ENCODE measurements at regions not wholly inside any gene's neighbourhood (a gene's known extent, or its start where the extent isn't known, plus 50 kb on each side); places are given as distances from the start of the nearest gene placed in this dataset.

GRCh38 chr20:10925767-10926166 is 252.0 kb upstream of the JAG1 start:
- H3K79me2 ChIP-seq (ENCODE audit: insufficient read depth, low read depth): no peaks in the 10 kb centered on the region

GRCh38 chr20:10927011-10927583 is 253.3 kb upstream of the JAG1 start:
- H2AFZ ChIP-seq (ENCODE audit: low read depth): no peak overlapping the region
- no peaks in the 10 kb centered on the region for H3K27me3 ChIP-seq (ENCODE audit: insufficient read depth, low read depth)
- H3K79me2 ChIP-seq (ENCODE audit: insufficient read depth, low read depth): no peaks in the 10 kb centered on the region
- no peak overlapping the region for H3K4me3 ChIP-seq (IDR thresholded peaks at IDR 0.05; ENCODE audit: insufficient read depth, low read depth, low read length)
- no peak overlapping the region for H3K9ac ChIP-seq
- no peaks in the 10 kb centered on the region for H3K36me3 ChIP-seq (ENCODE audit: insufficient read depth)
- H3K4me2 ChIP-seq: no peak overlapping the region
- TF ChIP-seq CTCF (conservative IDR thresholded peaks at IDR 0.05; ENCODE audit: low read depth, low read length): no peak
- peaks cover 32% of the 10 kb centered on the region for H3K4me1 ChIP-seq (ENCODE audit: low read depth, poor library complexity, severe bottlenecking)
- H4K20me1 ChIP-seq (ENCODE audit: insufficient read depth): no peaks in the 10 kb centered on the region
- no peak overlapping the region for H3K27ac ChIP-seq

More at GRCh38 chr20:10925767-10926166, 252.0 kb upstream of the JAG1 start:
- Histone ChIP-seq H3K27ac (no peak overlapping the region), H4K20me1 (ENCODE audit: insufficient read depth) (no peaks in the 10 kb centered on the region), H3K4me1 (ENCODE audit: low read depth, poor library complexity, severe bottlenecking) (peaks cover 40% of the 10 kb centered on the region), H3K9ac (no peak overlapping the region), H3K27me3 (ENCODE audit: insufficient read depth, low read depth) (no peaks in the 10 kb centered on the region), H3K4me2 (no peak overlapping the region), H3K36me3 (ENCODE audit: insufficient read depth) (no peaks in the 10 kb centered on the region), H3K4me3 (IDR thresholded peaks at IDR 0.05; ENCODE audit: insufficient read depth, low read depth, low read length) (no peak overlapping the region), H2AFZ (ENCODE audit: low read depth) (no peak overlapping the region)
- no peak for TF ChIP-seq CTCF (conservative IDR thresholded peaks at IDR 0.05; ENCODE audit: low read depth, low read length)

- Histone ChIP-seq H3K4me3 (IDR thresholded peaks at IDR 0.05; ENCODE audit: insufficient read depth, low read depth, low read length) (no peak overlapping the region), H3K9ac (no peak overlapping the region), H3K4me1 (ENCODE audit: low read depth, poor library complexity, severe bottlenecking) (peaks cover 21% of the 10 kb centered on the region), H2AFZ (ENCODE audit: low read depth) (no peak overlapping the region), H3K4me2 (no peak overlapping the region), H4K20me1 (ENCODE audit: insufficient read depth) (no peaks in the 10 kb centered on the region), H3K27me3 (ENCODE audit: insufficient read depth, low read depth) (no peaks in the 10 kb centered on the region), H3K36me3 (ENCODE audit: insufficient read depth) (no peaks in the 10 kb centered on the region), H3K27ac (no peak overlapping the region), H3K79me2 (ENCODE audit: insufficient read depth, low read depth) (no peaks in the 10 kb centered on the region)
- no peak for TF ChIP-seq CTCF (conservative IDR thresholded peaks at IDR 0.05; ENCODE audit: low read depth, low read length)
Observed at GRCh38 chr20:10927936-10928840, 254.4 kb upstream of the JAG1 start.

GRCh38 chr20:10928841-10929421 is 255.1 kb upstream of the JAG1 start:
- Histone ChIP-seq H3K27ac (no peak overlapping the region), H2AFZ (ENCODE audit: low read depth) (no peak overlapping the region), H3K27me3 (ENCODE audit: insufficient read depth, low read depth) (no peaks in the 10 kb centered on the region), H3K9ac (no peak overlapping the region), H3K36me3 (ENCODE audit: insufficient read depth) (no peaks in the 10 kb centered on the region), H4K20me1 (ENCODE audit: insufficient read depth) (no peaks in the 10 kb centered on the region), H3K4me1 (ENCODE audit: low read depth, poor library complexity, severe bottlenecking) (peaks cover 13% of the 10 kb centered on the region), H3K4me2 (no peak overlapping the region), H3K79me2 (ENCODE audit: insufficient read depth, low read depth) (no peaks in the 10 kb centered on the region), H3K4me3 (IDR thresholded peaks at IDR 0.05; ENCODE audit: insufficient read depth, low read depth, low read length) (no peak overlapping the region)
- no peak for TF ChIP-seq CTCF (conservative IDR thresholded peaks at IDR 0.05; ENCODE audit: low read depth, low read length)

Measured in KMS-11 (cell line).